ENCODE measurements at regions not wholly inside any gene's neighbourhood (a gene's known extent, or its start where the extent isn't known, plus 50 kb on each side); places are given as distances from the start of the nearest gene placed in this dataset.

GRCh38 chr1:106319612-106320011, 736.9 kb upstream of the PRMT6 start:
- TF ChIP-seq CTCF (IDR thresholded peaks at IDR 0.05), result no peak
- no peak overlapping the region for H3K4me3 ChIP-seq
- ATAC-seq, result no peak
- intact Hi-C loops (cut with DNase I), result no loop called here
- no peaks in the 10 kb centered on the region for H3K36me3 ChIP-seq
- no peaks in the 10 kb centered on the region for H3K27me3 ChIP-seq
- H3K27ac ChIP-seq, result no peak overlapping the region
- no peaks in the 10 kb centered on the region for H3K9me3 ChIP-seq
- no peaks in the 10 kb centered on the region for H3K4me1 ChIP-seq
- no peak for DNase-seq

GRCh38 chr1:106325600-106325999, 730.9 kb upstream of the PRMT6 start:
- intact Hi-C loops (cut with DNase I), result no loop called here
- no peak for DNase-seq
- Histone ChIP-seq H3K27ac (no peak overlapping the region), H3K27me3 (no peaks in the 10 kb centered on the region), H3K4me3 (no peak overlapping the region), H3K9me3 (no peaks in the 10 kb centered on the region), H3K36me3 (no peaks in the 10 kb centered on the region), H3K4me1 (no peaks in the 10 kb centered on the region)
- no peak for ATAC-seq
- TF ChIP-seq CTCF (IDR thresholded peaks at IDR 0.05), result no peak

- Histone ChIP-seq H3K36me3 (no peaks in the 10 kb centered on the region), H3K4me1 (no peaks in the 10 kb centered on the region), H3K9me3 (no peaks in the 10 kb centered on the region), H3K27ac (no peak overlapping the region), H3K4me3 (no peak overlapping the region), H3K27me3 (no peaks in the 10 kb centered on the region)
- intact Hi-C loops (cut with DNase I), result no loop called here
- TF ChIP-seq CTCF (IDR thresholded peaks at IDR 0.05), result no peak
- DNase-seq (no peak), ATAC-seq (no peak)
These were observed 712.0 kb upstream of the PRMT6 start for GRCh38 chr1:106344494-106344893.

GRCh38 chr1:106360252-106360651, 696.2 kb upstream of the PRMT6 start:
- Histone ChIP-seq H3K27me3 (no peaks in the 10 kb centered on the region), H3K4me3 (no peak overlapping the region), H3K27ac (no peak overlapping the region), H3K9me3 (no peaks in the 10 kb centered on the region), H3K4me1 (no peaks in the 10 kb centered on the region), H3K36me3 (no peaks in the 10 kb centered on the region)
- ATAC-seq, result no peak
- peak; percentile 7 for TF ChIP-seq CTCF (IDR thresholded peaks at IDR 0.05)
- intact Hi-C loops (cut with DNase I), result no loop called here
- DNase-seq, result no peak

GRCh38 chr1:106366627-106367319, 689.7 kb upstream of the PRMT6 start:
- Histone ChIP-seq H3K36me3 (no peaks in the 10 kb centered on the region), H3K4me1 (no peaks in the 10 kb centered on the region), H3K4me3 (no peak overlapping the region), H3K9me3 (no peaks in the 10 kb centered on the region), H3K27me3 (no peaks in the 10 kb centered on the region), H3K27ac (no peak overlapping the region)
- DNase-seq (no peak), ATAC-seq (no peak)
- intact Hi-C loops (cut with DNase I), result no loop called here
- no peak for TF ChIP-seq CTCF (IDR thresholded peaks at IDR 0.05)

- DNase-seq (no peak), ATAC-seq (no peak)
- intact Hi-C loops (cut with DNase I), result no loop called here
- no peak overlapping the region for H3K27ac ChIP-seq
- no peak for TF ChIP-seq CTCF (IDR thresholded peaks at IDR 0.05)
- no peak overlapping the region for H3K4me3 ChIP-seq
- no peaks in the 10 kb centered on the region for H3K9me3 ChIP-seq
- no peaks in the 10 kb centered on the region for H3K27me3 ChIP-seq
- H3K36me3 ChIP-seq, result no peaks in the 10 kb centered on the region
- no peaks in the 10 kb centered on the region for H3K4me1 ChIP-seq
These were observed 678.2 kb upstream of the PRMT6 start for GRCh38 chr1:106378261-106378660.

All from upper lobe of right lung (tissue), 1 donor.